ENCODE measurements at regions not wholly inside any gene's neighbourhood (a gene's known extent, or its start where the extent isn't known, plus 50 kb on each side); places are given as distances from the start of the nearest gene placed in this dataset.

DNA sequence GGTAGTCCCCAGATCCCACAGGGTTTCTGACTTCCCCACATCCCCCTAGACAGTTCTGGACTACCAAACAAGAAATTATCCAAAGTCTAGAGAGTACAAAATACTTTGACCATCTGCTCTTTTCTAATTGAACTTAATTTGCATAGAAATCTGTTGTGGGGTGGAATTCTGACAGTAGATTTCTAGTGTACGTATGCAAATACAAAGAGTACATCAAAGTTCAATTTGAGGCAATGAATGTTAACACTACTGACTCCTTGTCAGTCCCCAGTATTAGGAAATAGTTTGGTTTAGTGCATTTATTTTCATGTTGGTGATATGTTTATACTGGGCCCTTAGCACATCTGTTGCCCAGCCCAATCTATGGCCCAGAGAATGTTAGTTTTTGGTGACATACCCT, 292.6 kb downstream of the CETN3 start:
- Histone ChIP-seq H3K27me3 (ENCODE audit: insufficient read depth, insufficient read length) (no peaks in the 10 kb centered on the region), H3K4me3 (ENCODE audit: insufficient read length, low read depth) (no peak overlapping the region), H3K36me3 (ENCODE audit: insufficient read depth, insufficient read length, low read length) (no peaks in the 10 kb centered on the region), H3K9ac (ENCODE audit: insufficient read length, low read depth) (no peak overlapping the region), H3K4me1 (ENCODE audit: insufficient read depth, insufficient read length) (no peaks in the 10 kb centered on the region), H3K9me3 (ENCODE audit: insufficient read depth, low read length) (no peaks in the 10 kb centered on the region)
- TF ChIP-seq YY1 (IDR thresholded peaks at IDR 0.05; ENCODE audit: insufficient read depth, insufficient read length) (no peak), SUZ12 (IDR thresholded peaks at IDR 0.05; ENCODE audit: extremely low read depth, insufficient read depth, insufficient read length) (no peak), ZNF274 (IDR thresholded peaks at IDR 0.05; ENCODE audit: low read depth, low read length) (no peak)
- no peak for DNase-seq (ENCODE audit: low read depth, low spot score)

- no peak for DNase-seq (ENCODE audit: low read depth, low spot score)
- Histone ChIP-seq H3K4me3 (ENCODE audit: insufficient read length, low read depth) (no peak overlapping the region), H3K4me1 (ENCODE audit: insufficient read depth, insufficient read length) (no peaks in the 10 kb centered on the region), H3K9me3 (ENCODE audit: insufficient read depth, low read length) (no peaks in the 10 kb centered on the region), H3K36me3 (ENCODE audit: insufficient read depth, insufficient read length, low read length) (no peaks in the 10 kb centered on the region), H3K27me3 (ENCODE audit: insufficient read depth, insufficient read length) (no peaks in the 10 kb centered on the region), H3K9ac (ENCODE audit: insufficient read length, low read depth) (no peak overlapping the region)
- no peak for TF ChIP-seq SUZ12 (IDR thresholded peaks at IDR 0.05; ENCODE audit: extremely low read depth, insufficient read depth, insufficient read length)
- no peak for TF ChIP-seq YY1 (IDR thresholded peaks at IDR 0.05; ENCODE audit: insufficient read depth, insufficient read length)
- no peak for TF ChIP-seq ZNF274 (IDR thresholded peaks at IDR 0.05; ENCODE audit: low read depth, low read length)
These were observed 296.4 kb downstream of the CETN3 start for GRCh38 chr5:90113108-90113507.

DNA sequence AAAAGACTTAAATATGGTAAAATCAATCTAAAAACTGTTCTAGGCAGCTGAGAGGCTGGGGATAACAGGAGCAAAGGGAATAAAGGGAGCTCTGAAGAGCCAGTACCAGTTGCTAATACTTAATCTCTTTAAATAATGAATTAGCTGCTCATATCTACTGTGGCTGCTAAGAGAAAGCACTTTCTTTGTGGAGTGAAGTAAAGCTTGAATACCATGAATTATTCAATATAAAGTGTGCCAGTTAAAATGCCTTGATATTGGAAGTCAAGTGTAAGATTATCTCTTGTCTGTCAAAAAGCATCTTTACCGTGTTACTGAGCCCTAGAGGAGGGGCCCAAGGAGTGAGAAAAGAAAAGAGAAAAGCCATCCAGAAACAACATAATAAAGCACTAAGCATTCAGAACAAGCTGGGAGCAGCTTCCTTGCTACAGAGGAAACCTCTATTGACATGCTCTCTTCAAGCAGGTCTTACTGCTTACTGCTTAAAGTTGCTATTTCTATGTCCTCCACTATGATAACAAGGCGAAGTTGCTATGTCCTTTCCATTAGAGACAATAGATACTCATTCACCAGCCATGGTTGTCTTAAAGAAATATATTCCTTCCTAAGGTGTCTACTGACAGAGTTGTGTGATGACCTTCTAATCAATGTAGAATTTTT, 297.4 kb downstream of the CETN3 start:
- no peaks in the 10 kb centered on the region for H3K4me1 ChIP-seq (ENCODE audit: insufficient read depth, insufficient read length)
- H3K4me3 ChIP-seq (ENCODE audit: insufficient read length, low read depth): no peak overlapping the region
- H3K9ac ChIP-seq (ENCODE audit: insufficient read length, low read depth): no peak overlapping the region
- TF ChIP-seq YY1 (IDR thresholded peaks at IDR 0.05; ENCODE audit: insufficient read depth, insufficient read length): no peak
- TF ChIP-seq ZNF274 (IDR thresholded peaks at IDR 0.05; ENCODE audit: low read depth, low read length): no peak
- no peak for TF ChIP-seq SUZ12 (IDR thresholded peaks at IDR 0.05; ENCODE audit: extremely low read depth, insufficient read depth, insufficient read length)
- H3K27me3 ChIP-seq (ENCODE audit: insufficient read depth, insufficient read length): no peaks in the 10 kb centered on the region
- no peaks in the 10 kb centered on the region for H3K36me3 ChIP-seq (ENCODE audit: insufficient read depth, insufficient read length, low read length)
- DNase-seq (ENCODE audit: low read depth, low spot score): no peak
- no peaks in the 10 kb centered on the region for H3K9me3 ChIP-seq (ENCODE audit: insufficient read depth, low read length)

GRCh38 chr5:90111364-90112032, 298.1 kb downstream of the CETN3 start:
- Histone ChIP-seq H3K27me3 (ENCODE audit: insufficient read depth, insufficient read length) (no peaks in the 10 kb centered on the region), H3K36me3 (ENCODE audit: insufficient read depth, insufficient read length, low read length) (no peaks in the 10 kb centered on the region), H3K9ac (ENCODE audit: insufficient read length, low read depth) (no peak overlapping the region), H3K4me1 (ENCODE audit: insufficient read depth, insufficient read length) (no peaks in the 10 kb centered on the region), H3K9me3 (ENCODE audit: insufficient read depth, low read length) (no peaks in the 10 kb centered on the region), H3K4me3 (ENCODE audit: insufficient read length, low read depth) (no peak overlapping the region)
- TF ChIP-seq YY1 (IDR thresholded peaks at IDR 0.05; ENCODE audit: insufficient read depth, insufficient read length) (no peak), ZNF274 (IDR thresholded peaks at IDR 0.05; ENCODE audit: low read depth, low read length) (no peak), SUZ12 (IDR thresholded peaks at IDR 0.05; ENCODE audit: extremely low read depth, insufficient read depth, insufficient read length) (no peak)
- DNase-seq (ENCODE audit: low read depth, low spot score): no peak

DNA sequence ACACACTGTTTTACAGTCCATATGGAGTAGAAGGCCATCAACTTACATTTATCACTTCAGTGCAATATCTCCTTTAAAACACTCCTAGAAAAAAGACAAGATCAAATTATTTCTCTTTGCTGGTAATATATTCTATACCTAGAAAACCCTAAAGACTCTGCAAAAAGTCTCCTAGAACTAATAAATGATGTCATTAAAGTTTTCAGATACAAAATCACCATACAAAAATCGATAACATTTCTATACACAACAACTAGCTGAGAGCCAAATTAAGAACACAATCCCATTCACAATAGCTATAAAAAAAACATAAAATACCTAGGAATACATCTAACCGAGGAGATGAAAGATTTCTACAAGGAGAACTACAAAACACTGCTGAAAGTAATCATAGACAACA, 300.3 kb downstream of the CETN3 start:
- Histone ChIP-seq H3K4me1 (ENCODE audit: insufficient read depth, insufficient read length) (no peaks in the 10 kb centered on the region), H3K9ac (ENCODE audit: insufficient read length, low read depth) (no peak overlapping the region), H3K27me3 (ENCODE audit: insufficient read depth, insufficient read length) (no peaks in the 10 kb centered on the region), H3K4me3 (ENCODE audit: insufficient read length, low read depth) (no peak overlapping the region), H3K9me3 (ENCODE audit: insufficient read depth, low read length) (no peaks in the 10 kb centered on the region), H3K36me3 (ENCODE audit: insufficient read depth, insufficient read length, low read length) (no peaks in the 10 kb centered on the region)
- TF ChIP-seq SUZ12 (IDR thresholded peaks at IDR 0.05; ENCODE audit: extremely low read depth, insufficient read depth, insufficient read length): no peak
- TF ChIP-seq ZNF274 (IDR thresholded peaks at IDR 0.05; ENCODE audit: low read depth, low read length): no peak
- no peak for TF ChIP-seq YY1 (IDR thresholded peaks at IDR 0.05; ENCODE audit: insufficient read depth, insufficient read length)
- DNase-seq (ENCODE audit: low read depth, low spot score): no peak

DNA sequence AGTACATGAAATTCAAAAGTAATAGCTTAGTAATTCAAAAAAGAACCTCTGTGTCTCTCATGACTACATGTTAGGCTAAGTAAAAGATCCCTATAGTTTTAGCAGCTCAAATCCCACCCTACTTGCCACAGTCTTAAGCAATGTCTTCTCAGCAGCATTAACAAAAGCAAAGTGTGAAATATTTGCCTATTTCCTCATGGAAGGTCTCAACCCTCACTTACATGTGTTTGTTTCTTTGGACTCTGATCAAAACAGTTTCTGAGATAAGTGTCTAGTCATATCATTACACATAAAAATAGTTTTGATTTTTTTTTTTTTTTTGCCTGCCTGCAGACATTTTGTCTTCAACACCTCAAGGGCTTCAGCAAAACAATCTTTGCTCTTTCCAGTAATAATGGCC, 310.5 kb downstream of the CETN3 start:
- no peaks in the 10 kb centered on the region for H3K36me3 ChIP-seq (ENCODE audit: insufficient read depth, insufficient read length, low read length)
- DNase-seq (ENCODE audit: low read depth, low spot score): no peak
- no peak overlapping the region for H3K4me3 ChIP-seq (ENCODE audit: insufficient read length, low read depth)
- H3K27me3 ChIP-seq (ENCODE audit: insufficient read depth, insufficient read length): no peaks in the 10 kb centered on the region
- TF ChIP-seq YY1 (IDR thresholded peaks at IDR 0.05; ENCODE audit: insufficient read depth, insufficient read length) (no peak), ZNF274 (IDR thresholded peaks at IDR 0.05; ENCODE audit: low read depth, low read length) (no peak), SUZ12 (IDR thresholded peaks at IDR 0.05; ENCODE audit: extremely low read depth, insufficient read depth, insufficient read length) (no peak)
- no peaks in the 10 kb centered on the region for H3K4me1 ChIP-seq (ENCODE audit: insufficient read depth, insufficient read length)
- no peak overlapping the region for H3K9ac ChIP-seq (ENCODE audit: insufficient read length, low read depth)
- no peaks in the 10 kb centered on the region for H3K9me3 ChIP-seq (ENCODE audit: insufficient read depth, low read length)

DNA sequence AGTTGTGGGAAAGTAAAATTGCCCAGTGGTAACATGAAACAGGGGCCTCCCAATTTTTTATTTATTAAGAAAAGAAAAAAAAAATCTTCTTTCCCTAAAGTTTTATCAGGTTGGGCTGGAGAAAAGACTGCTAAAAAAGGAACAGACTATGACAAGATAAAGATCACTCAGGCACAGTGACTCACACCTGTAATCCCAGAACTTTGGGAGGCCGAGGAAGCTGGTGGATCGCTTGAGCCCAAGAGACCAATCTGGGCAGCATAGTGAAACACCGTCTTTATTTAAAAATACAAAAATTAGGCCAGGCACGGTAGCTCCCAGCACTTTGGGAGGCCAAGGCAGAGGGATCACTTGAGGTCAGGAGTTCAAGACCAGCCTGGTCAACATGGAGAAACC, 312.5 kb downstream of the CETN3 start:
- Histone ChIP-seq H3K9ac (ENCODE audit: insufficient read length, low read depth) (no peak overlapping the region), H3K36me3 (ENCODE audit: insufficient read depth, insufficient read length, low read length) (no peaks in the 10 kb centered on the region), H3K4me3 (ENCODE audit: insufficient read length, low read depth) (no peak overlapping the region), H3K4me1 (ENCODE audit: insufficient read depth, insufficient read length) (no peaks in the 10 kb centered on the region), H3K9me3 (ENCODE audit: insufficient read depth, low read length) (no peaks in the 10 kb centered on the region), H3K27me3 (ENCODE audit: insufficient read depth, insufficient read length) (no peaks in the 10 kb centered on the region)
- no peak for DNase-seq (ENCODE audit: low read depth, low spot score)
- TF ChIP-seq SUZ12 (IDR thresholded peaks at IDR 0.05; ENCODE audit: extremely low read depth, insufficient read depth, insufficient read length) (no peak), YY1 (IDR thresholded peaks at IDR 0.05; ENCODE audit: insufficient read depth, insufficient read length) (no peak)

Data from NT2/D1 (cell line).